ENCODE measurements at regions not wholly inside any gene's neighbourhood (a gene's known extent, or its start where the extent isn't known, plus 50 kb on each side); places are given as distances from the start of the nearest gene placed in this dataset.

DNA sequence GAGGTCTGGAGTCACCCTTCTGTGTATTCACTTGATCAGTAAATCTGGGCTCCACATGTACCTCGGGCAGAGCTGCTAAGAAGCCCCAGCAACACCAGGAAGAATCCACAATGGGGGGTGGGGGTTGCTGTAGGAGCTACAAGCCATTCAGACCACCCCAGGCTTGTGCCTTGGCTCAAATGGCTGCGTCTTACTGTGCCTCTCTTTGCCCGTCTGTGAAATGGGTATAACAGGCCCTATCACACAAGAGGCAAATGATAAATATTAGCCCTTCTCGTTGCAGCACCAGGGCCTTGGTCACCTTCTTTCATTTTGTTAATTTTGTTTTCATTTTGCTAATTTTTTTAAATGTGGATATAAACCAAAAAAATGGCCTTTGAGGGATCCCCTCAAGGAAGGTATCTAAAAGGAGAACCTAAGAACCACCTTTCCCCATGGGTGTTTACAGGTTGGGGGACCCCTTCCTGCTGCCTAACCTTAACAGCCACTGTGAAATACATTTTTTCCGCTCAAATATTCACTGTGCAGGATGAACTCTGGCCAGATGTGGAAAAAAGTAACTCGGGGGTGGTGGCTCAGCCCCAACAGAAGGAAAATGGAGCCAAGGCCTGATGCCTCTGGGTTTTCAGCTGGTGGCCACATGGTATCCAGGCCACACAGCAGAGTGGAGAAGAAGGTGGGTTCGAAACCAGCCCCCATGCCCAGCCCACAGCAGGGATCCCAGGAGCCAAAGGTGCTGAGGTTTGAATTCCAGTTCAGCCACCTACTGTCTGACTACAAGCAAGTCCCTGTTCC lies 284.0 kb downstream of the MN1 start:
- H3K27me3 ChIP-seq (ENCODE audit: control insufficient read depth, insufficient read depth, low read length): no peaks in the 10 kb centered on the region
- DNase-seq: no peak

DNA sequence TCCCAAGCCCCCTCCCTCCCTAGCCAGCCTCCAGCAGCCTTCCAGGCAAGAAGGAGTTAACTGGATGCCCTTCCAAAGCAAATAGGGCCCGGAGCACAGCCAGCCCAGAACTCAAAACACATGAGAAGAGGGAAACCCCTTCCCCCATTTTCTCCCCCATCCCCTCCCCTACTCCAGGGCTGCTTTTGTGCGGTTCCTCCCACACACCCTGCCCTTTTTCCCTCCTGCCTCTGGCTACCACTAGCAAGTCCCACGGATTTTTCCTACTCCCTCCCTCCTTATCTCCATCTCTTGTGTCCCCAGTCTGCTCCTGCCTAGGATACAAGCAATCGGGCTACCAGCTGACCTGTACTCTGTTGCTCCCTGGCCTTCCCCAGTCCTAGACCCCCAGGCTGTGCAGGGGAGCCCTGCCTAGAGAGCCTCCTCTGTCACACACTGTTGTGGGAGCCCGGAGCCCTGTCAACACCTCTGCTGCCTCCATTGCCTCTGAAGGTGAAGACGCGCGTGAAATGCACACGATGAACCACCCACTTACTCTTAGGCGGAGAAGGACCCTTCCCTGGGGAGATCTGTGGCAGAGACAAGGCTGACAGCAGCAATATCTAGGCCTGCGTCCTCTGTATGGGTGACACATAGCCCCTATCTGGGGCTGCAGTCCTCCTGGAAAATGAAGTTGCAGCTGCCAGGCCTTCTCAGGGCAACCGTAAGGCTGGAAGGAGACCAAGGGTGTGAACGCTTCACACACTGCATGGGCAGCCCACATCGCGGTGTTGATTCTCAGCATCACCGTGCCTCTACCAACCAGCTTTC lies 282.8 kb downstream of the MN1 start:
- H3K36me3 ChIP-seq (replicated peaks; ENCODE audit: control insufficient read depth, insufficient read depth, low read length): no peaks in the 10 kb centered on the region
- no peak overlapping the region for H3K4me3 ChIP-seq (ENCODE audit: insufficient read depth, low read depth, low read length)
- DNase-seq: no peak
- no peaks in the 10 kb centered on the region for H3K27me3 ChIP-seq (ENCODE audit: control insufficient read depth, insufficient read depth, low read length)

More for the DNA sequence above, 284.0 kb downstream of the MN1 start:
- no peak overlapping the region for H3K4me3 ChIP-seq (ENCODE audit: insufficient read depth, low read depth, low read length)
- H3K36me3 ChIP-seq (replicated peaks; ENCODE audit: control insufficient read depth, insufficient read depth, low read length): no peaks in the 10 kb centered on the region

DNA sequence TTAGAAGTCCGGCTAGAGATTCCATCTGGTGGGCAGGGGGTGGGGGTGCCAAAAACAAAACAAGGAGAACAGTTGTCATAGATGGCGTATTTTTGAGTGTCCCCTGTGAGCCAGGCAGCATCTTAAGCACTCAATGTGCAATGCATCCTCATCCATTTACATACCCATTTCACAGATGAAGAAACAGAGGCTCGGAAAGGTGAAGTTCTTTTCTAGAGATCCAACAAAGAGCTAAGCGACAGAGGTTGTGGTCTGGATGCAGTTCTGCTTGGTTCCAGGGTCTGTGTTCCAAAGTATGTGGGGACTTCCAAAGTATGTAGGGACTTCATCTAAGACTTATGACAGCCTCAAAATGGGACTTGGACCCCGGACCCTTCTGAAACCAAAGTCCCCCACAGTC lies 277.8 kb downstream of the MN1 start:
- H3K4me3 ChIP-seq (ENCODE audit: insufficient read depth, low read depth, low read length): no peak overlapping the region
- H3K27me3 ChIP-seq (ENCODE audit: control insufficient read depth, insufficient read depth, low read length): no peaks in the 10 kb centered on the region
- no peaks in the 10 kb centered on the region for H3K36me3 ChIP-seq (replicated peaks; ENCODE audit: control insufficient read depth, insufficient read depth, low read length)
- no peak for DNase-seq

DNA sequence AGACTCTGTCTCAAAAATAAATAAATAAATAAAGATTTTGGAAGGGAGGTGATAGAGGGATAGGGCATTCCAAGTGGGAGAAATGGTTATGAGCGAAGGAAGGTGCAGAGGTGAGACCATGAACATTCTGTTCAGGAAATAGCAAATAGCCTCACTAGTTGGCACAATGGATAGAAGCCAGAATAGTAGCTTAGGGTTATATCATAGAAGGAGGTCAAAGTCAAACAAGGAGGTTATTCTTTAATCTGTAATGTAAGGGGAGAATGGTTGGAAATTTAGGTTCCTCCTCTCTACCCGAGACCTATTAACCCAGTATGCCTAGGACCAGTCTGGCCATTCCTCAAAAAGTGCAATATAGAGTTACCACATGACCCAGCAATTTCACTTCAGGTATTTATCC lies 275.8 kb downstream of the MN1 start:
- H3K27me3 ChIP-seq (ENCODE audit: control insufficient read depth, insufficient read depth, low read length): no peaks in the 10 kb centered on the region
- H3K36me3 ChIP-seq (replicated peaks; ENCODE audit: control insufficient read depth, insufficient read depth, low read length): no peaks in the 10 kb centered on the region
- no peak overlapping the region for H3K4me3 ChIP-seq (ENCODE audit: insufficient read depth, low read depth, low read length)
- DNase-seq: no peak

DNA sequence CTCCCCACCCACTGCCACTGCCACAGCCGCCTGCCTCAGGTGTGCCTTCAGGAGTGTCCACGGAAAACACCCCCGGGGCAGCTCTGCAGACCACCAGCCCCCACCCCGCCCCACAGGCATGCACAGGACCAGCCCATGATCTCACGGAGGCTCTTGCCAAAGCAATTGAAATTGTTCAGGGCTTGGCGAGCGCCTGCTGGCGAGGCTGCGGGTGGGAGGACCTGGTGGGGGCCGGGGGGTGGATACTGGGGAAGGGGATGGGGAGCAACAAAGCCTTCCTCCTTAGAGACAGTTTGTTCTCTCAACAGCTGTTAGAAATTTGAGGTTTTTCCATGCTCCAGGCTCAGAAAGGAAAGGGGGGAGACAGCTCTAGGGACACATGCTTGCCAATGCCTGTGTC lies 274.7 kb downstream of the MN1 start:
- Histone ChIP-seq H3K4me3 (ENCODE audit: insufficient read depth, low read depth, low read length) (no peak overlapping the region), H3K27me3 (ENCODE audit: control insufficient read depth, insufficient read depth, low read length) (no peaks in the 10 kb centered on the region), H3K36me3 (replicated peaks; ENCODE audit: control insufficient read depth, insufficient read depth, low read length) (no peaks in the 10 kb centered on the region)
- peak; percentile 47 for DNase-seq

DNA sequence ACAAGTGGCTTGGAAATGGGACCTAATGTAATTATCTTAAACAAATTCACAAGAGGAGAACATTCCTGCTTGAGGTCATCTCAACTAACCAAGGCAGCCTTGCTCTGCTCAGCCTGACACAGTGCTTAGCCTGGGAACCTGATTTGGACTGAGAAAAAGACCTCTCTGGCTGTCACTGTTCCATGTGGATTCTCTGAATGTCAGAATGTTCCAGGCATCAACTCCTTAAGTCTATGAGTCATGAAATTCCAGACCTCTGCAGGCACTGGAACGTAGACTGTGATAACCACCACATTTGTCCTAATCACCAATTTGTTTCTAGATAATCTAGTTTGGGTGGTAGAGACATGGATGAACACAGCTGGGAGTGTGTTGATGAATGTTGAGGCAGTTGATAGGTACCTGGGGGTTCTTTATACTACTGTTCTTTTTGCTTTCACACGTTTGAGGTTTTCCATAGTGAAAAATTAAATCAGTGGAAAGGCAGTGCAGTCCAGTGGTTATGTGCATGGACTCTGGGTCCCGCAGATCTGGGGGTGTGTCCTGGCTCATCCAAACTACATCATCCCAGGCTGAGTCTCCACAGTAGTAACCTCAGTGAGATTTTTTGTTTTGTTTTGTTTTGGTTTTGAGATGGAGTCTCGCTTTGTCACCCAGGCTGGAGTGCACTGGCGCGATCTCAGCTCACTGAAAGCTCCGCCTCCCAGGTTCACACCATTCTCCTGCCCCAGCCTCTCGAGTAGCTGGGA lies 269.6 kb downstream of the MN1 start:
- DNase-seq: no peak
- Histone ChIP-seq H3K36me3 (replicated peaks; ENCODE audit: control insufficient read depth, insufficient read depth, low read length) (no peaks in the 10 kb centered on the region), H3K4me3 (ENCODE audit: insufficient read depth, low read depth, low read length) (no peak overlapping the region), H3K27me3 (ENCODE audit: control insufficient read depth, insufficient read depth, low read length) (no peaks in the 10 kb centered on the region)

DNA sequence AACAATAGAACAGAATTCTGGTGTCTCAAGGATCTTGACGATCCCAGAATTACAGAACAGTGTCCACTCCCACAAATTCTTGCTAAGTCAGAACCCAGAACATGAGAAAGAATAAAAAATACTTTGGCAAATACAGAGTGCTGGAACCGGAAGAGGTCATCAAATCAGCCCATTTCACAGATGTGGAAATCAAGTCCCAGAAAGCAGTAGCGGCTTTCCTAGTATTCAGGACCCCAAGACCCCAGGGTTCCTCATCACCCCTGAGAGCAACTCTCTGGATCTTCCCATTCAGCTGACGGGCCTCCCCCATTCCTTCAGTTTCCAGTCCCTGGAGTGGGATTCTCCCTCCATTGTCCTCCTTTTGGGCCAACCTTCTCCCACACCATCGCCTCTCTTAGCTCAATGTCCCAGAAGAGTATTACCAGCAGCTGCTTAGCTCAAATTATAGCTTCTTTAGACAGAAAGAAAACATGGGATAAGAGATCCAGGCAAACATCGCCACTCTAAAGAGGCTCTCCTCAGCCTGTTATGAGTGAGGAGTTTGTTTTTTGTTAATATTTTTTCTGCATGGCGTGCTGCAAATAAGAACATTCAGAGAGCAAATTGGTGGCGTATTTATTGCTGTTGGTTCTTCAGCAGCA lies 268.3 kb downstream of the MN1 start:
- H3K4me3 ChIP-seq (ENCODE audit: insufficient read depth, low read depth, low read length): no peak overlapping the region
- no peak for DNase-seq
- H3K36me3 ChIP-seq (replicated peaks; ENCODE audit: control insufficient read depth, insufficient read depth, low read length): no peaks in the 10 kb centered on the region
- H3K27me3 ChIP-seq (ENCODE audit: control insufficient read depth, insufficient read depth, low read length): no peaks in the 10 kb centered on the region

DNA sequence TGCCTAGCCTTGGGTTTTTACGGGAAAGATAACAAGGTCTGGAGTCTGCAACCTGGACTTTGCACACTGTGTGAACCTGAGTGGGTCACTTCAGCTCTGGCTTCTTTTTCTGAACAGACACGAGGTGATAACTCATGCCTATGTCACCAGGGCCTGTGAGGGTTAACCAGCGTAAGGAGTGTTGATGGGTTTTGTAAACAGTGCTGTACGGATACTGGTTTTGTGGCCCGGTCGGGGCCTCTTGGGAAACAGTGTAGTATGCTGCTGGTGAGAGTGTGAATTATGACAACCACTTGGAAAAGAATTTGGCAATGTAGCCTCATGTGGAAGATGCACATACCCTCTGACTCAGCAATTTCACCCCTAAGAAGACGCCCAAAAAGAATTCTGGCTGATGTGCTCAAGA lies 266.8 kb downstream of the MN1 start:
- H3K27me3 ChIP-seq (ENCODE audit: control insufficient read depth, insufficient read depth, low read length): no peaks in the 10 kb centered on the region
- no peaks in the 10 kb centered on the region for H3K36me3 ChIP-seq (replicated peaks; ENCODE audit: control insufficient read depth, insufficient read depth, low read length)
- no peak overlapping the region for H3K4me3 ChIP-seq (ENCODE audit: insufficient read depth, low read depth, low read length)
- DNase-seq: no peak

DNA sequence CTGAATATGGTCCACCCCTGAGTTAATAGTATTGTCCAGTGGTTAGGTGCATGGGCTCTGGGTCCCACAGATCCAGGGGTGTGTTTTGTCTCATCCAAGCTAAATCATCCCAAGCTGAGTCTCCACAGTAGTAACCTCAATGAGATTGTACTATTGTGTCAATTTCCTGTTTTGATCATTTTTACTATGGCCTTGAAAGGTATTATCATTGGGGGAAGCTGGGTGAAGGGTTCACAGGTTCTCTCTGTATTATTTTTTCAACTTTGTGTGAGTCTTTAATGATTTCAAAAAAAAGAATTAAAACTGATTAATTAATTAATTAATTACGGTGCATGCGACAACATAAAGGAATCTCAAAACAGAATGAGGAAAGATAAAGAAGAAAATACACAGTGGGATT lies 266.1 kb downstream of the MN1 start:
- Histone ChIP-seq H3K27me3 (ENCODE audit: control insufficient read depth, insufficient read depth, low read length) (no peaks in the 10 kb centered on the region), H3K4me3 (ENCODE audit: insufficient read depth, low read depth, low read length) (no peak overlapping the region), H3K36me3 (replicated peaks; ENCODE audit: control insufficient read depth, insufficient read depth, low read length) (no peaks in the 10 kb centered on the region)
- DNase-seq: no peak

DNA sequence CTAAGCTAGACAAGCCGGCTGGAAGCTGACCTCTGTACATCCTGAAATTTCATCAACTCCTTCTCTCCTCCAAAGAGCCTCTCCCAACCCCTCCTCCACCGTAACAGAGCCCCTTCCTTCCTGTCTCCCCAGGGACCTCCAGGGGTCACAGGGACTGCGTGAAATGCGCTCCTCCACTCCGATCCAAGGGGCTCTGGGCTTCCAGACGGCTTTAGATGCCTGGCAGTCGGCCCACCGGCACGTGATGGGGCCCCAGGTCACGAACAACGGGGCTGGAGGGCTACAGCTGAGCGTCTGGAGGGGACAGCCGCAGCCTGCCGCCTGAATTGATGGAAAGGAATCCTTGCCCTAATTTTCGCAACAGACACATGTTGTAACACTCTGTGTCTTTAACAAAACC lies 264.1 kb downstream of the MN1 start:
- no peak overlapping the region for H3K4me3 ChIP-seq (ENCODE audit: insufficient read depth, low read depth, low read length)
- no peaks in the 10 kb centered on the region for H3K36me3 ChIP-seq (replicated peaks; ENCODE audit: control insufficient read depth, insufficient read depth, low read length)
- DNase-seq: no peak
- H3K27me3 ChIP-seq (ENCODE audit: control insufficient read depth, insufficient read depth, low read length): no peaks in the 10 kb centered on the region

DNA sequence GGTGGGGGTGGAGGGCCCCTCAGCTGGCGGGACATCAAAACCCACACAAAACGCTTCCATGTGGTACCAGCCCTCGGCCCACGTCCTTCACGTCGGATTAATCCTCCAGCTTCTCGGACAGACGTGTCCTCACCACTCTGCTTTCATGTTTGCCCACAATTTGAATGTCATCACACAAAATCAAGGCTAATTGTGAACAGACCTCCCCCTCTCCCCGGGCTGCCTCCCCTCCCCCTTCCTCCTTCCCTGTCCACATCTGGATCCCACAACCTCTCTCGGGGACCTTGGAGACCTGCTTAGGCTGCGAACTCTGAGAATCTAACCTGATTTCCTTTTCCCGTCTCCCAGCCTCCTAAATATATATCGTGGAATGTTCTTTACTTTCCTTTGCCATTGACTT lies 262.9 kb downstream of the MN1 start:
- no peak for DNase-seq

DNA sequence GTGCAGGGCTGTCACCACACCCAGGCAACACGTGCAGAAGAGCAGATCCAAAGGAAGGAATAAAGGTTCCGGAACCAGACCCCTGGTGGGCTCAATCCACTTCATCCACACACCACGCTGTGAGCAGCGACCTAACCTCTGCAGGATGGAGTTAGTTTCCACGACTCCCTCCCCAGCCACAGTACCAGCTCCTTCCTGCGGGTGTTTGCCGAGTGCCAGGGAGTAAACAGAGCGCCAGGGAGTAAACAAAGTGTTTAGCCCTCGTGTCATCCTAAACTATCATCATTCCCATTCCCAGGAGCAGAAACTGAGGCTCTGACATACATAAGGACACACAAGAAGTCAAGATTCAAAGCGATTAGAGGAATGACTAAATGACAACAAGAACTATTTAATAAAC lies 261.3 kb downstream of the MN1 start:
- no peak for DNase-seq
- no peak overlapping the region for H3K4me3 ChIP-seq (ENCODE audit: insufficient read depth, low read depth, low read length)
- H3K36me3 ChIP-seq (replicated peaks; ENCODE audit: control insufficient read depth, insufficient read depth, low read length): no peaks in the 10 kb centered on the region
- no peaks in the 10 kb centered on the region for H3K27me3 ChIP-seq (ENCODE audit: control insufficient read depth, insufficient read depth, low read length)

More for the DNA sequence above, 262.9 kb downstream of the MN1 start:
- H3K4me3 ChIP-seq (ENCODE audit: insufficient read depth, low read depth, low read length): no peak overlapping the region
- no peaks in the 10 kb centered on the region for H3K27me3 ChIP-seq (ENCODE audit: control insufficient read depth, insufficient read depth, low read length)
- no peaks in the 10 kb centered on the region for H3K36me3 ChIP-seq (replicated peaks; ENCODE audit: control insufficient read depth, insufficient read depth, low read length)

DNA sequence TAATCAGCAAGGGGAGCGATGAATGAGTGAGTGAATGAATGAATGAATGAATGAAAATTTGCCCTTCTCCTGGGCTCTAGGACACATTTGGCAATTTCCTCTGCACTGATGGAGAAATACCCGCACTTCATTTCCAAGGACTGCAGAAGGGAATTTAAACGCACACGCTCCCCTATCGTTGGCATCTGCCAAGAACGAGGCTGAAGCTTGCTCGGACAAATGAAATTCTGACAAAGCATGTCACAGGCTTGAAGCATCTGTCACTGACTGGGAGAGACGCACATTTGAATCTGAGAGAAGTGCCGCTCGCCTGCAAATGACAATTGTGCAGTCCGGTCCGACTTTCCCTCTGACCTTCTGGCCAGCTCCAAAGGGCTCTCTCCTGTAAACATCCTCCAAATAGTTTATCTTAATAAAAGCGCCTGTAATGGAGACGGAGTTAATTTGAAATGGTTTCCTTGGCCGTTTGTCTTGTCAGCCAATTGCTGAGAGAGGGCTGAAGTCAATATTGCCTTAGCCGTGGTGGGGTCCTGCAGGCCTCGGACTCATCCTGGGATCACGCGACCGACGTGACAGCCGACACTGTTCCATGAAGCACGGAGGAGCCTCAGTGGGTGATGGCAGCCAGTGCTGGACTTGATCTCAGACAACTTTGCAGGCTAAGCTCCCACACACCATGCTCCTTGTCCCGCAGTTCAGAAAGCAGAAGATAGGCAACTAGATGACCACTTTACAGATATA lies 260.7 kb downstream of the MN1 start:
- DNase-seq: no peak
- Histone ChIP-seq H3K27me3 (ENCODE audit: control insufficient read depth, insufficient read depth, low read length) (no peaks in the 10 kb centered on the region), H3K4me3 (ENCODE audit: insufficient read depth, low read depth, low read length) (no peak overlapping the region)

DNA sequence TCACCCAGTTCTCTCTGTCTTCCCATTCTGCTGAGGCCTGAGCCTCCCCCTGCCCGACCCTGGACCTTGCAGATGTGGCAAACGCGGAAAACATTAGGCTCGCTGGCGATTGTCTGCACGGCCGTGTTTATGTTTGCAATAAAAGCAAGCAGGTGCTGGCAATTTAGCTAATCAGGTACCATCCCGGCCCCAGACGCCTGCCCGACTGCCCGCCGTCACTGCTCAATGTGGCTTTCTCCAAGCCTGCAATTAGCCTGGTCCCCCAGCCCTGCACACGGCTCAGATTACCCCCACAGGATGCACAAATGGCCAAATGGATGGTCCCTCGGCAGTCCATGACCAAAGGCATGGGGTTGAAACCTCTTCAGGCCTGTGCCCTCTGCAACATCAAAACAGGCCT lies 259.7 kb downstream of the MN1 start:
- Histone ChIP-seq H3K36me3 (replicated peaks; ENCODE audit: control insufficient read depth, insufficient read depth, low read length) (no peaks in the 10 kb centered on the region), H3K4me3 (ENCODE audit: insufficient read depth, low read depth, low read length) (no peak overlapping the region), H3K27me3 (ENCODE audit: control insufficient read depth, insufficient read depth, low read length) (no peaks in the 10 kb centered on the region)
- DNase-seq: no peak

More for the DNA sequence above, 260.7 kb downstream of the MN1 start:
- no peaks in the 10 kb centered on the region for H3K36me3 ChIP-seq (replicated peaks; ENCODE audit: control insufficient read depth, insufficient read depth, low read length)

All from H7 (cell line).